ENCODE measurements at regions not wholly inside any gene's neighbourhood (a gene's known extent, or its start where the extent isn't known, plus 50 kb on each side); places are given as distances from the start of the nearest gene placed in this dataset.
A peak's percentile ranks its signal among the peaks of the same experiment; 100 is the strongest.
"Not testable (repeated sequence)": the region's sequence is repeated elsewhere in the genome, so short reads cannot be mapped to it uniquely, and the experiment has no call there.

- no peak for DNase-seq (ENCODE audit: low spot score)
Observed at GRCh38 chr7:48992816-48993215, 68.5 kb downstream of the CDC14C start.

GRCh38 chr7:49001610-49002033, 77.3 kb downstream of the CDC14C start:
- peak; percentile 74 for DNase-seq (ENCODE audit: low spot score)

- no peak for DNase-seq (ENCODE audit: low spot score)
Observed at GRCh38 chr7:49010717-49011116, 86.4 kb downstream of the CDC14C start.

- no peak for DNase-seq (ENCODE audit: low spot score)
Observed at GRCh38 chr7:49014870-49015269, 90.5 kb downstream of the CDC14C start.

GRCh38 chr7:49020145-49020544, 95.8 kb downstream of the CDC14C start:
- no peak for DNase-seq (ENCODE audit: low spot score)

GRCh38 chr7:49022448-49022847, 98.1 kb downstream of the CDC14C start:
- no peak for DNase-seq (ENCODE audit: low spot score)

GRCh38 chr7:49023345-49024328, 99.3 kb downstream of the CDC14C start:
- DNase-seq (ENCODE audit: low spot score): no peak

GRCh38 chr7:49030221-49030620, 105.9 kb downstream of the CDC14C start:
- DNase-seq (ENCODE audit: low spot score): no peak

GRCh38 chr7:49033140-49033539, 108.8 kb downstream of the CDC14C start:
- DNase-seq (ENCODE audit: low spot score): not testable (repeated sequence)

GRCh38 chr7:49037346-49038210, 113.2 kb downstream of the CDC14C start:
- DNase-seq (ENCODE audit: low spot score): no peak

GRCh38 chr7:49038821-49039358, 114.5 kb downstream of the CDC14C start:
- no peak for DNase-seq (ENCODE audit: low spot score)

GRCh38 chr7:49060743-49061142, 136.4 kb downstream of the CDC14C start:
- DNase-seq (ENCODE audit: low spot score): no peak

GRCh38 chr7:49074538-49074937, 150.2 kb downstream of the CDC14C start:
- no peak for DNase-seq (ENCODE audit: low spot score)

- no peak for DNase-seq (ENCODE audit: low spot score)
Observed at GRCh38 chr7:49080896-49081475, 156.6 kb downstream of the CDC14C start.

- no peak for DNase-seq (ENCODE audit: low spot score)
Observed at GRCh38 chr7:49088017-49088416, 163.7 kb downstream of the CDC14C start.

- no peak for DNase-seq (ENCODE audit: low spot score)
Observed at GRCh38 chr7:49089717-49090116, 165.4 kb downstream of the CDC14C start.

GRCh38 chr7:49091089-49091488, 166.7 kb downstream of the CDC14C start:
- DNase-seq (ENCODE audit: low spot score): no peak

- DNase-seq (ENCODE audit: low spot score): no peak
Observed at GRCh38 chr7:49091519-49091918, 167.2 kb downstream of the CDC14C start.

- DNase-seq (ENCODE audit: low spot score): no peak
Observed at GRCh38 chr7:49093218-49093617, 168.9 kb downstream of the CDC14C start.

GRCh38 chr7:49094866-49095265, 170.5 kb downstream of the CDC14C start:
- no peak for DNase-seq (ENCODE audit: low spot score)

GRCh38 chr7:49099587-49100326, 175.4 kb downstream of the CDC14C start:
- peak; percentile 45 for DNase-seq (ENCODE audit: low spot score)
